GM18858 (cell line): ENCODE measurements at regions not wholly inside any gene's neighbourhood (a gene's known extent, or its start where the extent isn't known, plus 50 kb on each side); places are given as distances from the start of the nearest gene placed in this dataset.

ENCODE experiments used
- ATAC-seq: cut with Tn5 transposase; IDR thresholded peaks from one replicate; pipeline ENCODE4 v1.9.1; 2021; ENCODE audit not compliant: unreplicated experiment

DNA sequence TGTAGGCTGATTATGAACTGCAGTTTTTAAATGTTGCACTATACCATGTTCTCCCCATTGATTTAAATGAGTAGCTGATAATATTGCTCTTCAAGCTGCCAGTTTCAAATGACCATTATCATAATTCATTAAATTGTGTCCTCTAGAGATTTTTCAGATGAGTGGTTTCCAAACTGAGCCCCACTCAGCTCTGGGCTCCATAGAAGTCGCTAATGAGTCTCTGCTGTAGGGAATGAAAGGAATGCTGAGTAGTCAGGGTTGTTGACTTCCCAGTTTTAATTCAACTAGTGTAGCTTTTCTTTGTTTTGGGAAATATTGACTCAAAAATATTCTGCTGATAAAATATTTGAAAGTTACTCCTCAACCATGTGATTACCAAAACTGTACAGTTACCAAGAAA is 1081.1 kb downstream of the ARAP2 start:
- no peak for ATAC-seq

DNA sequence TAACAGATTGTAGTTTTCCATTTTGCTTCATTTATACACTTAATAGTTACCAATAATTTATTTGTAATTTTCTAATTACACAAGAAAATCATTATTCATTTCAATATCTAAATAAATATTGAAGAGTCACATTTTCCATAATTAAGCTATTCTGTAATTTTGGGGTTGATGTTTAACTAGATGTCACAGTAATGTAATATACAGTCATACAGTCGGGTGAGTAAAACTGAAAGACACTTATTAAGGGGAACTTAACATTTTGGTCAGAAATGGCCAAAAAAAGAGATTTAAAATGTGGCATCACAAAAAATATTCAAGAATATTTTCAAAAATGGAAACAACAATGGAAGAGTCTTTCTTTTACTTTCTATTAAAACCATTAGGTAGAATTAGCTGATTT is 1080.3 kb downstream of the ARAP2 start:
- ATAC-seq: no peak

DNA sequence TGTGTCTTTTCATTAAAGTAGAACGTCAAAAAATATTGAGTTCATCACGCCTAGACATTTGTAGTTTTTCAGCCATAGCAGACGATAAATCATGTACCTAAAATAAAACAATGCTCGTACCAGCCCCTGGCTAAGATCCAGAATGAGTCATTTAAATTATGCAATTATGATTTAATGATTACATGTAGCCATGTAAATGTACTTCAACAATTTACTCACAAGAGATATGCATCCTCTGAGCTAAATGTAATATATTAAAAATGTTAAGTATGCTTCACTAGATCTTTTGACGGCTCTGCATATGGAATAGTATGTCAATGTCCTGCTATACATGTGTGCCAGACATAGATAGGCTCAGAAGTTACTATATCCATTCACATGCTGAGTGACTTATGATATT is 1077.8 kb downstream of the ARAP2 start:
- ATAC-seq: no peak

DNA sequence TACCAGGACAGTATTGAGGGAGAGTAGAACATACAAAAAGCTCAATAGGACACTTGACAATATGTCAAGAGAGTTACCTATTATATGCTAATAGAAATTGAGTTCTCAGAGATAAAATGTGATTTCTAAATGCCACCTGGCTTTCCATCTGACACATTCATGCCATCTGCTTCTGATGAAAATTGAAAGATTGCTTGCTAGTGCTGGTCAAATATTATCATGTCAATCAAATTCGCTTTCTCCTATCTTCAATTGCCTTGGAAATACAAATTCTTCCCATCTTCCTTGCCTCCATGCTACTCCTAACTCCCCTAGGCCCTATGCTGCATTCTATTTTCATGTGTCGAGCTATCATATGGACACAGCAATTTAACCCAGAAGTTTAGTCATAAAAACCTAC is 1076.9 kb downstream of the ARAP2 start:
- no peak for ATAC-seq

DNA sequence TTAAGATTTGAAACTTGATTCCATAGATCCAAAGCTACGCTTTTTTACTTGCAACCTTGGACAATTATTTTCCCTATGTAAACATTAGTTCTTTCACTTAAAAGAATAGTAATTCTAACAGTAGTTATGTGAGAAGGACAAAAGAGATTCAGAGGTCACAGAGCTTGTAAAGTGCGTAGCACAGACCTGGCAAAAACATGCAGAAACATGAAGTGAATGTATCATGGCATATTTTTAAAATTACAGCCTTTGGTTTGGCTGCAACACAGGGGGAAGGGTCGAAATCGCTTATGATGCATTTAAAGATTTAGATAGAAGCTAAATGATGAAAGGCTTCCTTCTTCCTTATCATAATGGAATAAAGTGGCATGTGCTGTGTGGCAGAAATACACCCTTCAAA is 1068.8 kb downstream of the ARAP2 start:
- no peak for ATAC-seq

DNA sequence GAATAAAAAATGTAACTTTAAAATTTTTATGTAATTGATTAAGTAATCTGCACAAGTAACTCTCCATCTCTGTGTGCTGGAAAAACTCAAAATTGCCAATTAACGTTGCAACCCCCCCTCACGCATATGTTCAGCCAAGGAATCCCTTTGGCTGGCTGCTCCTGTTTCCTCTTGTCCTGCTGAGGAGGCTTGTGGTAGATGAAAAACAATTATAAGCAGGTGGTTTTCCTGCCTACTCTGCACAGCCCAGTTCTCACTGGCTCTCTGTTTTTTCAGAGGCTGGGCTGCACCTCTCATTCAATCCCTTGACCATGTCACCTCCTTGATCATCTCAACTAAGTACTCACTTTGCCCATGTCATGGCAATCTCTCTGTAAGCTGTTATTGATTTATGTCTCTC is 1068.4 kb downstream of the ARAP2 start:
- ATAC-seq: no peak

DNA sequence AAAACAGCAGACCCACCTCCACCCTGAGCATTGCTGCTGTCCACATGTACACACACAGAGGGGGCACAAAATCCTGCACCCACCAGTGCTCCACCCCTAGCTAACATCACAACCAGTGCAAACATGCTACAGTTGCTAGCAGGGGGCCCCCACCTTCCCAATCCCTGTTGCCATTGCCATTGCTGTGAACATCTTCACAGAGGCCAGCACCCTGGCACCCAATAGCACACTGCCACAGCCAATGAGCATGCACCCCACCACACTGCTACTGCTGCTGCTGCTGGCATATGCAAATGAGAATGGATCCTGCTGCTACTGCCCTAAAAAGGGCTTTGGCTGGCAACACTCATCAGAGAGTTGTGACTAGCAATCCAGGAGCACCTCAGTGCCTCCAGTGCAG is 1061.9 kb downstream of the ARAP2 start:
- ATAC-seq: no peak

DNA sequence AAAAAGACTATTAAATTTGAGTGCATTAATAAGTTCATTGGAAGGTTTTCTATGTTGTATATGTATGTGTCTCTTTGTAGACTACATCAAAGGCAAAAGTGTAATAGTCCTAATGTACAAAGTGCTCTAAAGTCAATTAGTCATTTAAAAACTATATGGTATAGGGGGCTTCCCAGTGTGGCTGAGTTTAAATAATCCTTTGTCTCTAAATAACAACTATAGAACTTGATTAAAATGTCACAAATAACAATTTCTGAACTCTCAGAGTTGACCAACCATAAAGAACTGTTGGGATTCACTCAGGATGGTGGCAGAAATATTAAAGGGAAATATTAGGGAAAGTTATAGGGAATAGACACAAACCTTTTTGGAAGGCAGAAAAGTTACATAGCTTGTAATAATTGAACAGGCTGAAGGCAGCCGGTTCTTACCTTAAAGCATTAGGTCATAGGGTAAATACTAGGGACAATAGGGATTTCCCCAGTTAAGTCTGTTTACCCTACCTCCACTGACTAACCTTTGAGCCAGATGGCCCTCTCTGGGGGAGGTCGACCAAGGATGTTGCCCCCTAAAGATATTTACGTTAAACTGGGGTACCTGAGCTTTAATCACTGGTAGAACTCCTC is 1054.2 kb downstream of the ARAP2 start:
- no peak for ATAC-seq

DNA sequence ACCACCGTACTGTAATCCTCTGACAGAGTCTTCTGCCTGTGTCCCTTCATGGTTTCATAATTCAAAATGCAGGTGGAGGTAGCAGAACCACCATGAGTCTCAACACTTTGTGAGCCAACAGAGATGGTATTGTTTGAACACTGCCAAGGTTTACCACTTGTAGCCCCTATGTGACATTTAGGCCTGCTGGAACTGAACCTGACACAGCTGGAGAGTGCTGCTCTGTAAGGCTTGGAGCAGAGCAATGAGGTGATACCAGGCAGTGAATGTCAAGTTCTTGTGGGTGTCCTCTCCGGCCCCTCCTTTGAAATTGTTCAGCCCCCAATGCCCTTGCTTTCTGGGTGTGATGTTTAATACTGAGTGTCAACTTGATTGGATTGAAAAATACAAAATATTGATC is 1042.9 kb downstream of the ARAP2 start:
- no peak for ATAC-seq

DNA sequence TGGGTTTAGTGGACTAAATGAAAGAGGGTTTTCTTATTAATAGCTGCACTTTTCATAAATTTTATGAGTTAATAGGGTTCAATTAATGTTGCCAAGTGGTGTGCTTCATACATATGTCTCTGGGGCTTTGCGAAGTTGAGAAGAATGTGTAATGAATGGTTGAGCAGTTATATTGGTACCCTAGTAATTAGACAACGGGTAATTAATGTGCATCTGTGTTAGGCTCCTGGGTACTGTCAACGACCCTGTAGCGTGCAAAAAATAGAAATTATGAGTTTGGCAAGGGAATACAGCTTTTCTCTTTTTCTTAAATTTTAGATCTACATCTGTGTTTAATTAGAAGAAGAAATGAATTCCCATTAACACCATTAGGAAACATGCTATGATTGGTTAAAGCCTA is 1027.7 kb downstream of the ARAP2 start:
- no peak for ATAC-seq

DNA sequence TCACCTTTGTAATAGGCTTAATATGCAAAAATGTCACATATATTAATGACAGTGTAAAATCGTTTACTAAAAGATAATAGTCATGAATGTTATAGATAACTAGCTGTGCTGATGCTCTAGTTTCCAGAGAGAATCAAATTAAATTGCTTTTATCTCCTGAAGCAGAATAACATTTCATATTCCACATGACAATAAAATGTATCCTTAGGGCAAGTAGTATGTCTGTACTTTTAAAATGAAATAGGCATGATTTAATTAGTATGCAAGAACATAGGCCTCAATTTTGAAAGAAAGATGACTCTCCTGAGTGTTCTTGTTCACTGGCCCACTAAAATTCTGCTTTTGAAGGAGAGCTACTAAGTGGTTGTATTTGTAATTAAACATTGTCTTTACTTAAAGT is 1027.0 kb downstream of the ARAP2 start:
- ATAC-seq: no peak

DNA sequence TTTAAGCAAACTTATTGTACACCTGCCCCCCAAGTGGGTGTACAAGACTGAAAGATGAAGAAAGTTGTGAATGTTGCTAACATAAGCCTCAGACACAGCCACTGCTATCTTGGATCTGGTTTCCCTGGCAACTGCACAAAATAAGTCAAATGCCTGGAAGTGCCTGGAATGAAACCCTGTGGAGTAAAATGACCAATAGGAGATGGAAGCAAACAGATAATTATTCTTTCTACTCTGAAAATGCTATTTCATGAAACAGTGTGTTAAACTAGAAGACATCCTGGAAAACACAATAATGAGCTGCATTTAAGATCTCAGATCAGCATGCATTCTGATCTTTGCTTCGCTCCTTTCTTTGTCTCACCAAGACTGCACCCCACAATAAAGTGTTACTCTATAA is 1016.0 kb downstream of the ARAP2 start:
- no peak for ATAC-seq

DNA sequence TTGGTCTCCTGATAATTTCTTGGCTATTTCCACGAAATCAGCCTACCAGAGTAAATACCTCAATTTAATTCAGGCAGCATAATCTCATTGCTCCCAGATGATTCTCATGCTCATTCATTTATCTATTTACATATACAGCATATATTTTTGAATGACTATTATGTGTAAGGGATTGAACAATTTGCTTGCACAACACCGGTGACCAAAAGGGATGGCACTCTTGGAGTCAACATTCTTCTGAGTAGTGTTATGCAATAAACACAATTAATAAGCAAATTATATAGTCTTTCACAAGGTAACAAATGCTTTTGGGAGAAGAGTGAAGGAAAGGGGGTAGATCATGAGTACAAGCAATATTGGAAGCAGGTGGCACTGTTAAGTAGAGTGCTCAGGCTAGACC is 1015.3 kb downstream of the ARAP2 start:
- no peak for ATAC-seq

DNA sequence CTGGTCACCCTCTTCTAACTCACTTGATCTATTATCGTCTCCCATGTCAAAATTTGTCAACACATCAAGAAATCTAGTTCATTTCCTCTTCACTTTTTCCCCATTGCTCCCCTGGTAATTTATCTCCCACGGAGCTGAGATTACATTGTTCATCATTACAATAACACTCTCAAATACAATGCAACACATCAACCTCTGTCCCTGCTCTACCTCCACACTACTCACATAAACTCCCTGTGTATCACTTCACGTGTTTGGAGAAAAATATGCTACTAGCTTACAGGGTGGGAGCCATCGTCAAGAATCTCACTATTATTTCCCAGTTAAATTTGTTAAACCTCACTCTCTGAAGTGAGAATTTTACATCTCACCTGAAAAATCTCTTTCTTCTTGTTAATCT is 1006.4 kb downstream of the ARAP2 start:
- ATAC-seq: no peak

DNA sequence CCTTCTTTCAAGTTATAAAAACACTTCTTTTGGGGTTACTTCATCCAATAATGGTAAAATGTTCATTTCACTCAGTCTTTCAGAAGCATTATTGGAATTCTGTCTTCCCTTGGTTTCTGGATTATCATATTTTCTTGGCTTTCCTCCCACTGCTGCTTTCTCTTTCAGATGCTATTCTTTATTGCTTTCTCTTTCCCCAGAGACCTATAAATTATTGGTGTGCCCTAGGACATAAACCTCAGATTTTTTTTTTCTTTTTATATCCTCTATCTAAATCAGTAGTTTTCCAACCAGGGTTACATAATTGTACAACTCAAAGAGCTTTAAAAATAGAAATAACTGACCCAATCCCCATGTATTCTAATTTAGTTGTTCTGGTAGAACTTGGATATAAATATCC is 1005.5 kb downstream of the ARAP2 start:
- ATAC-seq: no peak

DNA sequence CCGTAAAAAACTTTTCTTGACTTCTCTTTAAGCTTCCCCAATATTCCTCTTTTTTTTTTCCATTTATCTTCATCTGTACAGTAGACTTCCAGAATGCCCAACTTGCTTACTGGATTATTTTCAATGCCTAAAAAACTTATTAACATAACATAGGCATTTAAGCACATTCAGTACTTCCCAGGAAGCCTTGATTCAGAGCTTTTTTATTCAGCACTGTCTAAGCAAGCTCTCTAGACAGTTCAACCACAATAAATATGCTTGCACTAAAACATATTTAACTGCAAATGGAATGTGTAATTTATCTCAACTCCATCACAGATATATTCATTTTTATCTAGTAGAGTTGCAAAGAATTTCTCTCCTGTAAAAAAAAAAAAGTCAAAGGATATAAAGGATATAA is 997.8 kb downstream of the ARAP2 start:
- ATAC-seq: no peak

DNA sequence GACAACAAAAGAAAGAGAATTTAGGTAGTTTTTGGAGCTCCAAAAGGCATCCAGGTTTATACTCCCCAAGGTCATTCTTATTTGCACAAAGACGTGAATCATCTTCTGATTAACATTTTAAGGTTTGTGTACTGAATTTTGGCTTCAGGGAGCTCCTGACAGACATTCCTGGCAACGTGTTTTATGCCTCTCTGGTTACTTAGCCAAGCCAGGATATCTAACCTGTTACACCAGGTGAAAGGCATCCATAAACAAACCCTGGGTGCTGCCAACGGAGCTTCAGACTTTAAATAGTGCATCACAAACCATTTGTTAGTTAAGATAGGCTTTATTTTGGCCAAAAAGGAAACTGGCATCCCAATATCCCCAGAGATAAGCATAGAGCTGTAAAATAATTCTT is 997.3 kb downstream of the ARAP2 start:
- ATAC-seq: no peak

DNA sequence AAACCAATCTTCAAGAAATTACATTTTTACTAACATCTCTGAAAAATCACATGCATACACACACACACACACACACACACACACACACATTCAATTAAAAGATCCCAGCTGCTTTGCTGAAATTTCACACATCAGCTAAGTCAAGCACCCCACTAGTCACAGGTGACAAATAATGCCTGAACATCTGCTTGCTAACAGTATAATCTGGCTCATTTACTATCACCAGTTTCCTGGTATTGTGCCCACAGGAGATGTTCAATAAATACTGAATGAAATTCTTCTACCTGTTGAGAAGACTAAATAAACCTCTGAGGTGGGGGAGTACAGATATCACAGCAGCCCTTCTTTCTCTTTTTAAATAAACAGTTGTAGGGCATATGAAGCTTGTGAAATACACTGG is 994.0 kb downstream of the ARAP2 start:
- no peak for ATAC-seq

DNA sequence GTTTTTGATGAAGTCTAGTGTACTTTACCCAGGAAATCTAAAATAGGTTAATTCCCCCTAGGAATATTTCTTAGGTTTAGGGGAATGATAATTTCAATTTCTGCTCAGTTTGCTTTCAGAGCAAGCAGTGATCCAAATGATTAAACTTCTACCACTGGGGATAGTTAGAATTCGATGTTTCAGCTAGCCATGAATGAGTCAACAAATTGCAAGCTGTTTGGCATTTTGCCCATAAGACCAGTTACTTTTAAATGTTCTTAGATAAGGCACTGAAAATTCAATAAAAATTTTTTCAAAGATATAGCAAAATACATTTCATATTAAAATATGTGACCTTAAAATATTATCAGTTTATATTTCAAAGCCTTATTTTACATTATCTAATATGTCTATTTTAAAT is 993.6 kb downstream of the ARAP2 start:
- ATAC-seq: no peak

DNA sequence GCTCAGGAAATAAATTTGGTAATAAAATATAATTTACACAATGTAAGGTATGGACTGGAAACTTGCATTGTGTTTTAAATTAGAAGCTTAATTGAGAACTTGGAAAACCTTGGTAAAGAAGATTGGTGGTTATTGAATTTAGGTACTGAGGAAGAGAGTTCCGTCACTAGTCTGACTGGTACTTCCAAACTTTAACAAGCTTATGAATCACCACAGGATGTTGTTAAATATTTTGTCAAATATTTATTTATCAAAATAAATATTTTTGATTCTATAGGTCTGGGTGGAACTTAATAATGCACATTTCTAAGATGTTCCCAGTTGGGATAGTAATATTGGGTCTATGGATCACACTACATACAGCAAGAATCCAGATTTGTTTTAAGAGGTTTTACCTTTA is 992.2 kb downstream of the ARAP2 start:
- no peak for ATAC-seq

DNA sequence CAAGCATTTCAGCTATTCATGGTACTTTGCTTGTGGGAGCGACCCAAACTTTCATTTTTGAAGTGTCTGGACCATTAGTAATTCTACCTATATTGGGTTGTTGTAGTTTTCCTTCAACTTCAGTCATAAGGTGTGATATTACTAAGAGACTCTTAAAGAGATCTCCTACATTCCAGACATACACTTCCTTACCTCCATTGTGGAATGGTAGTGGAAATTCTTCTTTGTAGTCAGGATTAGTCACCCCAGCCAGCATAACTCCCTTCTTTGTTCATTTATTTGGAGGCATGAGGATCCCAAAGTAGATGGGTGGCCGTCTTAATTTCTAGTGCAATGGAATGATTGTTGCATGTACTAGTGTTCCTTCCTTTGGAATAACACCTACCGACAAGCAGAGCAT is 991.4 kb downstream of the ARAP2 start:
- no peak for ATAC-seq

DNA sequence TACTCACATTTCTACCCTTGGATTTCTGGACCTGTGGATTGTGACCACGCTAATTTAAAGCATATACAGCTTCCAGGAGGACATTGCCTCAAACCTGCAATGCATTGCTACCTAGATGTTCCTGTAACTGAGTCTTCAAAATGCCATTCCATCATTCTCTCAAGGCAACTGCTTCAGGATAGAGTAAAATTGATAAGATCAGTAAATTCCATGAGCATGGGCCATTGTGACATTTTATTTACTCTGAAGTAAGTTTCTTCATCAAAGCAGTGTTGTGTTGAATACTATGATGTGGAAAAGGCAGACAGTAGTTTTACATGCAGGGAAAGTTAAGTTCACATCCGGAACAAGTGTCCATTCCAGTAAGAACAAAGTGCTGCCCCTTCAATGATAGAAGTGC is 991.0 kb downstream of the ARAP2 start:
- no peak for ATAC-seq

DNA sequence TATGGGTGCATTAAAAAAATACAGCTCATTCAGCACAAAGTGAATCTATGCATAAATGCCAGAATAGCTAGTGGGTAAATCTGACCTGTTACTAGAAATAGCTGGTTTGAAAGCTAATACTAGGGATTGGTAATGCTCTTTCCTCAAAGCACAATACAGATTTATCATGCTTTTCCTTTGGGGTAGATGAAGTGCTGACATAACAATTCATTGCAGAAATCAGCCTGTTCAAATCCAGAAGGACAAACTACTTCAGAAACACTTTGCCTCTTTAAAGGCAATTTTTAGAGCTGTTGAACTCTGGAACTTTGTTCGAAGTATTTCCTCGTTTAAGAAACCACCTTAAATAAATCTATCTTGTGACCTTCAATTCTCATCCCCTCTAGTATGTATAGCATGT is 957.9 kb downstream of the ARAP2 start:
- no peak for ATAC-seq
